Endothelial cell of umbilical vein (primary cell): ENCODE measurements at regions not wholly inside any gene's neighbourhood (a gene's known extent, or its start where the extent isn't known, plus 50 kb on each side); places are given as distances from the start of the nearest gene placed in this dataset.

Experiments
- BruUV-seq: library from RNA; stranded (reverse); fragments of 400-500 nt; replicated peaks from 2 replicates; lab custom pipeline; 2021; lab: Mats Ljungman, UMichigan
- CTCF ChIA-PET: fragments of 300-600, 350-600 bp; sonication (Branson Sonifier 250); formaldehyde crosslinking; loops from one replicate; lab custom pipeline; 2021; ENCODE audit warnings: antibody characterized with exemption, inconsistent platforms; lab: Charles Lee
- POLR2A ChIA-PET: fragments of 300-600, 350-600 bp; sonication (Branson Sonifier 250); formaldehyde crosslinking; loops from one replicate; lab custom pipeline; 2021; ENCODE audit warnings: antibody characterized with exemption, inconsistent platforms; lab: Charles Lee
- DNase-seq: peaks from one replicate; pipeline ENCODE4 v3.0.0-alpha.2; 2011; ENCODE audit warnings: low read depth, low spot score
- FAIRE-seq: peaks from 2 replicates; lab custom pipeline; 2011; peaks lifted over from hg19 to GRCh38; lab: Jason Lieb, UNC
- H2AFZ ChIP-seq: 2 replicates; pipeline ENCODE4 v1.6.0; 2012; ENCODE audit warnings: low read depth, low read length, control low read depth, inconsistent platforms
- H3K27ac ChIP-seq: 2 replicates; pipeline ENCODE4 v1.5.1; 2011; ENCODE audit warnings: low read depth, mild to moderate bottlenecking, control low read depth, low read length, moderate library complexity; ENCODE audit not compliant: insufficient read depth
- H3K27me3 ChIP-seq, 2 experiments: 2 replicates each; pipeline versions ENCODE4 v1.6.0 to v1.6.1; 2011; ENCODE audit warnings: low read length in 2 of 2, mixed read lengths in 1 of 2; ENCODE audit not compliant: control insufficient read depth in 2 of 2, insufficient read depth in 2 of 2
- H3K36me3 ChIP-seq, 2 experiments: 2 replicates in 1 of 2; 3 replicates in 1 of 2; pipeline ENCODE4 v1.5.1; 2011; ENCODE audit warnings: low read length in 2 of 2, mild to moderate bottlenecking in 1 of 2, moderate library complexity in 1 of 2; ENCODE audit not compliant: control insufficient read depth in 2 of 2, insufficient read depth in 2 of 2; ENCODE audit errors: extremely low read depth in 1 of 2
- H3K4me1 ChIP-seq: 3 replicates; pipeline ENCODE4 v1.5.1; 2011; ENCODE audit warnings: mild to moderate bottlenecking, low read length; ENCODE audit not compliant: control insufficient read depth, insufficient read depth; ENCODE audit errors: extremely low read depth
- H3K4me2 ChIP-seq: 2 replicates; pipeline ENCODE4 v1.6.1; 2011; ENCODE audit warnings: low read length, control low read depth, mixed read lengths; ENCODE audit not compliant: insufficient read depth
- H3K4me3 ChIP-seq, 3 experiments: fragments of 200-600 bp in 1 of 3; sonication (generic), shearing (Covaris generic) in 1 of 3; replicated peaks in 1 of 3; 2 replicates each; pipeline ENCODE4 v1.5.1; 2011 to 2016; ENCODE audit warnings: control low read depth in 3 of 3, low read length in 3 of 3, mild to moderate bottlenecking in 2 of 3, inconsistent platforms in 1 of 3, low read depth in 1 of 3, moderate library complexity in 1 of 3; ENCODE audit not compliant: insufficient read depth in 1 of 3
- H3K79me2 ChIP-seq: 2 replicates; pipeline ENCODE4 v1.6.0; 2012; ENCODE audit warnings: low read length, inconsistent platforms; ENCODE audit not compliant: control insufficient read depth, insufficient read depth
- H3K9ac ChIP-seq: replicated peaks from 2 replicates; pipeline ENCODE3; 2011; ENCODE audit warnings: low read length, control low read depth; ENCODE audit not compliant: insufficient read depth; ENCODE audit errors: extremely low read depth
- H3K9me1 ChIP-seq: replicated peaks from 3 replicates; pipeline ENCODE4 v1.6.0; 2011; ENCODE audit warnings: mild to moderate bottlenecking, low read length; ENCODE audit not compliant: control insufficient read depth, insufficient read depth; ENCODE audit errors: extremely low read depth
- H3K9me3 ChIP-seq: replicated peaks from 2 replicates; pipeline ENCODE4 v1.5.1; 2012; ENCODE audit warnings: low read length, inconsistent platforms; ENCODE audit not compliant: control insufficient read depth, insufficient read depth
- H4K20me1 ChIP-seq: replicated peaks from 2 replicates; pipeline ENCODE3; 2011; ENCODE audit warnings: mild to moderate bottlenecking, low read length; ENCODE audit not compliant: control insufficient read depth, insufficient read depth; ENCODE audit errors: extremely low read depth
- CTCF ChIP-seq, 2 donors: IDR thresholded peaks; 1 replicate in 1 of 2; 2 replicates in 1 of 2; pipeline ENCODE4 v1.5.1; 2011; ENCODE audit warnings: low read length in 2 of 2, mild to moderate bottlenecking in 2 of 2, moderate library complexity in 2 of 2, control low read depth in 1 of 2, inconsistent platforms in 1 of 2, low read depth in 1 of 2; ENCODE audit not compliant: insufficient read depth in 1 of 2; ENCODE audit errors: extremely low read depth in 1 of 2
- EZH2 ChIP-seq: IDR thresholded peaks from 2 replicates; pipeline ENCODE4 v1.6.1; 2012; ENCODE audit warnings: borderline replicate concordance, low read depth, mild to moderate bottlenecking, moderate library complexity, low read length, inconsistent platforms; ENCODE audit not compliant: severe bottlenecking
- FOS ChIP-seq: IDR thresholded peaks from 2 replicates; pipeline ENCODE4 v1.6.1; 2011; ENCODE audit warnings: mild to moderate bottlenecking, low read length, moderate library complexity, borderline replicate concordance; ENCODE audit not compliant: insufficient read depth
- GATA2 ChIP-seq: IDR thresholded peaks from 2 replicates; pipeline ENCODE4 v1.7.0; 2011; ENCODE audit warnings: low read depth, mild to moderate bottlenecking, moderate library complexity, mixed read lengths, low read length; ENCODE audit not compliant: insufficient read length, insufficient read depth
- JUN ChIP-seq: IDR thresholded peaks from 2 replicates; pipeline ENCODE4 v1.6.1; 2011; ENCODE audit warnings: borderline replicate concordance, low read depth; ENCODE audit not compliant: insufficient read length, insufficient read depth
- MAX ChIP-seq: IDR thresholded peaks from 2 replicates; pipeline ENCODE4 v1.6.1; 2011; ENCODE audit not compliant: insufficient read depth, insufficient read length
- MYC ChIP-seq: IDR thresholded peaks from one replicate; pipeline ENCODE4 v1.6.1; 2011; ENCODE audit warnings: mild to moderate bottlenecking, low read depth, low read length
- dilution Hi-C: fragments of 300-500 bp; cut with MboI; formaldehyde crosslinking; loops from one replicate; pipeline ENCODE4 v1.15.0; 2019; ENCODE audit warnings: low sequenced_read_pairs; ENCODE audit not compliant: extremely low pct_ligation_motif_present
- intact Hi-C: fragments of 100-400 bp; cut with micrococcal nuclease; formaldehyde crosslinking; loops from one replicate; pipeline ENCODE4 v1.10.0; 2022

DNA sequence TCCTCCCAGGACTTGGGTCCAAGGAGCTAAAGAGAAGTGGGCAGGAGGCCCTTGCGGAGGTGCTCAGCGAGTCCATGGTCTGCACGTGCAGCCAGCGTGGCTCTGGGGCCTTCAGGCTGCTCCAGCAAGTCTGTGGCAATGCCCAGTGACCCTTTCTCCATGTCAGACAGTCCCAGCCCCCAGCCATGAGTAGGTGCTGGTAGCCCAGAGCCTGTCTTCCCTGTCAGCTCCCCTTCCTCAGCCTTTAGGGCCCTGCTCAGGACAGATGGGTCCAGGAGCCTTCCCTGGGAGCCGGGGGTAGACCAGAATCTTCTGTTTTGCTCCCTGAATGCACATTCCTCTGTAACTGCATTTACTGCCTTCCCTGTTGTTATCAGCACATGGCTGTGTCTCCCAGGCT is 147.2 kb upstream of the IRX2 start:
- Histone ChIP-seq H3K27me3 (no peaks in the 10 kb centered on the region), H3K4me3 (no peak overlapping the region), H3K27ac (no peak overlapping the region), H3K9ac (no peak overlapping the region), H3K36me3 (no peaks in the 10 kb centered on the region), H3K9me3 (peaks cover 15% of the 10 kb centered on the region), H3K4me2 (no peak overlapping the region), H3K4me1 (no peaks in the 10 kb centered on the region), H3K9me1 (no peaks in the 10 kb centered on the region), H3K79me2 (no peaks in the 10 kb centered on the region), H4K20me1 (no peaks in the 10 kb centered on the region), H2AFZ (no peak overlapping the region)
- POLR2A ChIA-PET = no interaction called here
- TF ChIP-seq JUN (no peak), MYC (no peak), GATA2 (no peak), CTCF (IDR thresholded peaks at IDR 0.05; ENCODE audit: extremely low read depth in 1 of 2, insufficient read depth in 1 of 2, low read depth in 1 of 2, low read length in 2 of 2) (no peak), MAX (no peak), FOS (no peak), EZH2 (no peak)
- no TSS peak for BruUV-seq
- intact Hi-C loops = no loop called here
- dilution Hi-C loops = no loop called here
- DNase-seq (no peak), FAIRE-seq (no peak)
- CTCF ChIA-PET = no interaction called here
